HEK293 (cell line): ENCODE measurements at regions not wholly inside any gene's neighbourhood (a gene's known extent, or its start where the extent isn't known, plus 50 kb on each side); places are given as distances from the start of the nearest gene placed in this dataset.

Experiments
- CTCF ChIA-PET: fragments of 350-600 bp; formaldehyde crosslinking; extraction: SDS; loops from one replicate; lab custom pipeline; 2021; ENCODE audit warnings: antibody characterized with exemption; lab: Yijun Ruan, JAX
- POLR2A ChIA-PET: fragments of 300-600 bp; formaldehyde crosslinking; extraction: SDS; loops from one replicate; lab custom pipeline; 2020; ENCODE audit warnings: antibody characterized with exemption, inconsistent platforms; lab: Yijun Ruan, JAX
- H3K27ac ChIP-seq: fragments of 200-500 bp; sonication (Bioruptor generic); 2 replicates; pipeline ENCODE4 v1.5.1; 2014; ENCODE audit warnings: low read depth, low read length, control low read depth, inconsistent platforms; ENCODE audit errors: extremely low read depth
- H3K36me3 ChIP-seq, 2 experiments: fragments of 200-500 bp in 1 of 2; sonication (Bioruptor generic) in 1 of 2; 1 replicate in 1 of 2; 2 replicates in 1 of 2; pipeline ENCODE4 v1.5.1; 2014 to 2017; ENCODE audit warnings: inconsistent platforms in 2 of 2, low read length in 2 of 2; ENCODE audit not compliant: control insufficient read depth in 2 of 2, insufficient read depth in 1 of 2
- H3K4me1 ChIP-seq: fragments of 200-500 bp; sonication (Bioruptor generic); 2 replicates; pipeline ENCODE4 v1.5.1; 2014; ENCODE audit warnings: mild to moderate bottlenecking, low read length, inconsistent platforms; ENCODE audit not compliant: control insufficient read depth, insufficient read depth
- H3K4me3 ChIP-seq: 2 replicates; pipeline ENCODE4 v1.5.1; 2011; ENCODE audit warnings: low read depth, mild to moderate bottlenecking, control low read depth, low read length, moderate library complexity
- H3K9me3 ChIP-seq: fragments of 200-500 bp; sonication (Bioruptor generic); 2 replicates; pipeline ENCODE4 v1.5.1; 2014; ENCODE audit warnings: low read depth, low read length, inconsistent platforms; ENCODE audit not compliant: control insufficient read depth, insufficient read depth
- GFI1B ChIP-seq: fragments of 450-650 bp; formaldehyde crosslinking; IDR thresholded peaks from 2 replicates; pipeline ENCODE4 v1.5.1; 2016; ENCODE audit warnings: missing biosample characterization, missing genetic modification characterization
- GLI2 ChIP-seq: fragments of 450-650 bp; formaldehyde crosslinking; IDR thresholded peaks from 2 replicates; pipeline ENCODE4; 2017; ENCODE audit warnings: missing biosample characterization, missing genetic modification characterization, low read depth, borderline replicate concordance
- RBAK ChIP-seq: fragments of 450-650 bp; formaldehyde crosslinking; IDR thresholded peaks from 2 replicates; pipeline ENCODE4 v1.5.1; 2016; ENCODE audit warnings: missing biosample characterization, missing genetic modification characterization
- ZFHX2 ChIP-seq: fragments of 450-650 bp; formaldehyde crosslinking; conservative IDR thresholded peaks from 2 replicates; pipeline ENCODE4 v1.5.1; 2016; ENCODE audit warnings: missing biosample characterization, missing genetic modification characterization
- ZFP3 ChIP-seq: fragments of 450-650 bp; formaldehyde crosslinking; IDR thresholded peaks from 2 replicates; pipeline ENCODE4 v1.5.1; 2016; ENCODE audit warnings: low read depth, missing biosample characterization, missing genetic modification characterization
- ZNF10 ChIP-seq: fragments of 450-650 bp; formaldehyde crosslinking; IDR thresholded peaks from 2 replicates; pipeline ENCODE4 v1.5.1; 2017; ENCODE audit warnings: missing biosample characterization, missing genetic modification characterization
- ZNF114 ChIP-seq: fragments of 450-650 bp; formaldehyde crosslinking; IDR thresholded peaks from 2 replicates; pipeline ENCODE4 v1.5.0; 2017; ENCODE audit warnings: missing biosample characterization, missing genetic modification characterization
- ZNF132 ChIP-seq: fragments of 450-650 bp; formaldehyde crosslinking; IDR thresholded peaks from 2 replicates; pipeline ENCODE4 v1.5.1; 2017; ENCODE audit warnings: missing biosample characterization, missing genetic modification characterization, borderline replicate concordance
- ZNF174 ChIP-seq: fragments of 450-650 bp; formaldehyde crosslinking; IDR thresholded peaks from 2 replicates; pipeline ENCODE4 v1.5.0; 2017; ENCODE audit warnings: missing biosample characterization, mild to moderate bottlenecking, missing genetic modification characterization
- ZNF2 ChIP-seq: fragments of 450-650 bp; formaldehyde crosslinking; IDR thresholded peaks from 2 replicates; pipeline ENCODE4 v1.5.1; 2016; ENCODE audit warnings: missing biosample characterization, missing genetic modification characterization
- ZNF335 ChIP-seq: fragments of 450-650 bp; formaldehyde crosslinking; conservative IDR thresholded peaks from 2 replicates; pipeline ENCODE4 v1.5.1; 2016; ENCODE audit warnings: missing biosample characterization, missing genetic modification characterization
- ZNF362 ChIP-seq: fragments of 450-650 bp; formaldehyde crosslinking; IDR thresholded peaks from 2 replicates; pipeline ENCODE4 v1.5.1; 2016; ENCODE audit warnings: missing biosample characterization, missing genetic modification characterization
- ZNF394 ChIP-seq: fragments of 450-650 bp; formaldehyde crosslinking; IDR thresholded peaks from 2 replicates; pipeline ENCODE4 v1.5.1; 2016; ENCODE audit warnings: missing biosample characterization, missing genetic modification characterization, mild to moderate bottlenecking, moderate library complexity, borderline replicate concordance
- ZNF610 ChIP-seq: fragments of 450-650 bp; formaldehyde crosslinking; IDR thresholded peaks from 2 replicates; pipeline ENCODE4 v1.5.1; 2016; ENCODE audit warnings: missing biosample characterization, missing genetic modification characterization, borderline replicate concordance
- ZNF76 ChIP-seq: fragments of 450-650 bp; formaldehyde crosslinking; IDR thresholded peaks from 2 replicates; pipeline ENCODE4; 2016; ENCODE audit warnings: low read depth, missing biosample characterization, missing genetic modification characterization, borderline replicate concordance
- ZNF785 ChIP-seq: fragments of 450-650 bp; formaldehyde crosslinking; IDR thresholded peaks from 2 replicates; pipeline ENCODE4 v1.5.1; 2016; ENCODE audit warnings: missing biosample characterization, missing genetic modification characterization
- TF ChIP-seq, protein P1 (sequence below): fragments of 450-650 bp; formaldehyde crosslinking; conservative IDR thresholded peaks from 2 replicates; pipeline ENCODE4 v1.5.1; 2016; ENCODE audit warnings: low read depth, missing biosample characterization, missing genetic modification characterization
- TF ChIP-seq, protein P2 (sequence below): fragments of 450-650 bp; formaldehyde crosslinking; IDR thresholded peaks from 2 replicates; pipeline ENCODE4 v1.5.1; 2017; ENCODE audit warnings: missing biosample characterization, missing genetic modification characterization
- TF ChIP-seq, protein P3 (sequence below): fragments of 450-650 bp; formaldehyde crosslinking; IDR thresholded peaks from 2 replicates; pipeline ENCODE4; 2016; ENCODE audit warnings: missing biosample characterization, missing genetic modification characterization
- TF ChIP-seq, protein P4 (sequence below): fragments of 450-650 bp; formaldehyde crosslinking; IDR thresholded peaks from 2 replicates; pipeline ENCODE4 v1.5.1; 2016; ENCODE audit warnings: missing biosample characterization, missing genetic modification characterization, borderline replicate concordance

DNA sequence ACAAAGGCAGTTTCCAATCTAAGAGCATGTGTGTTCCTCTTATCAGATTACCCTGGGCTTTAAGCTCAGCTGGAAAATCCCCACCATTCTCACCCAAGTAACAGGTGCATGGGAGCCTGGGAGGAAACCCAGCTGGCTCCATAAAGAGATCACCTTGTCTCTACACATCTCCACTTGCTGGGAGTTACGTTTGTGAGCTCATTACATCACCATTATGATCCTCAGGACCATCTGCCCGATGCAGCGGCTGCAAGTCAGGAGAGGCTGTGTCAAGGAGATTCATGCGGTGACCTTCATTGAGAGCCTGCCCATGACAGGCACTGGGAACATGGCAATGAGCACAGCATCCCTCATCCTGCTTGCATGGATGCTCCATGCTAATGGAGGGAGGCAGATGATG is 618.0 kb downstream of the NPHP4 start (continued):
- TF ChIP-seq, protein P1, sequence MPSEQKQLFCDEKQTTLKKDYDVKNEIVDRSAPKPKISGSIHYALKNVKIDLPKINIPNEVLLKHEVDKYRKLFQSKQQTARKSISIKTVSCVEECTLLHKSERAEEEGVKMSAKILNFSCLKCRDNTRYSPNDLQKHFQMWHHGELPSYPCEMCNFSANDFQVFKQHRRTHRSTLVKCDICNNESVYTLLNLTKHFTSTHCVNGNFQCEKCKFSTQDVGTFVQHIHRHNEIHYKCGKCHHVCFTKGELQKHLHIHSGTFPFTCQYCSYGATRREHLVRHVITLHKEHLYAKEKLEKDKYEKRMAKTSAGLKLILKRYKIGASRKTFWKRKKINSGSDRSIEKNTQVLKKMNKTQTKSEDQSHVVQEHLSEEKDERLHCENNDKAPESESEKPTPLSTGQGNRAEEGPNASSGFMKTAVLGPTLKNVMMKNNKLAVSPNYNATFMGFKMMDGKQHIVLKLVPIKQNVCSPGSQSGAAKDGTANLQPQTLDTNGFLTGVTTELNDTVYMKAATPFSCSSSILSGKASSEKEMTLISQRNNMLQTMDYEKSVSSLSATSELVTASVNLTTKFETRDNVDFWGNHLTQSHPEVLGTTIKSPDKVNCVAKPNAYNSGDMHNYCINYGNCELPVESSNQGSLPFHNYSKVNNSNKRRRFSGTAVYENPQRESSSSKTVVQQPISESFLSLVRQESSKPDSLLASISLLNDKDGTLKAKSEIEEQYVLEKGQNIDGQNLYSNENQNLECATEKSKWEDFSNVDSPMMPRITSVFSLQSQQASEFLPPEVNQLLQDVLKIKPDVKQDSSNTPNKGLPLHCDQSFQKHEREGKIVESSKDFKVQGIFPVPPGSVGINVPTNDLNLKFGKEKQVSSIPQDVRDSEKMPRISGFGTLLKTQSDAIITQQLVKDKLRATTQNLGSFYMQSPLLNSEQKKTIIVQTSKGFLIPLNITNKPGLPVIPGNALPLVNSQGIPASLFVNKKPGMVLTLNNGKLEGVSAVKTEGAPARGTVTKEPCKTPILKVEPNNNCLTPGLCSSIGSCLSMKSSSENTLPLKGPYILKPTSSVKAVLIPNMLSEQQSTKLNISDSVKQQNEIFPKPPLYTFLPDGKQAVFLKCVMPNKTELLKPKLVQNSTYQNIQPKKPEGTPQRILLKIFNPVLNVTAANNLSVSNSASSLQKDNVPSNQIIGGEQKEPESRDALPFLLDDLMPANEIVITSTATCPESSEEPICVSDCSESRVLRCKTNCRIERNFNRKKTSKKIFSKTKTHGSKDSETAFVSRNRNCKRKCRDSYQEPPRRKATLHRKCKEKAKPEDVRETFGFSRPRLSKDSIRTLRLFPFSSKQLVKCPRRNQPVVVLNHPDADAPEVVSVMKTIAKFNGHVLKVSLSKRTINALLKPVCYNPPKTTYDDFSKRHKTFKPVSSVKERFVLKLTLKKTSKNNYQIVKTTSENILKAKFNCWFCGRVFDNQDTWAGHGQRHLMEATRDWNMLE (tag by site-specific recombination) = no peak
- TF ChIP-seq ZNF132 (tag by site-specific recombination) (no peak), ZNF610 (no peak)
- TF ChIP-seq, protein P2, sequence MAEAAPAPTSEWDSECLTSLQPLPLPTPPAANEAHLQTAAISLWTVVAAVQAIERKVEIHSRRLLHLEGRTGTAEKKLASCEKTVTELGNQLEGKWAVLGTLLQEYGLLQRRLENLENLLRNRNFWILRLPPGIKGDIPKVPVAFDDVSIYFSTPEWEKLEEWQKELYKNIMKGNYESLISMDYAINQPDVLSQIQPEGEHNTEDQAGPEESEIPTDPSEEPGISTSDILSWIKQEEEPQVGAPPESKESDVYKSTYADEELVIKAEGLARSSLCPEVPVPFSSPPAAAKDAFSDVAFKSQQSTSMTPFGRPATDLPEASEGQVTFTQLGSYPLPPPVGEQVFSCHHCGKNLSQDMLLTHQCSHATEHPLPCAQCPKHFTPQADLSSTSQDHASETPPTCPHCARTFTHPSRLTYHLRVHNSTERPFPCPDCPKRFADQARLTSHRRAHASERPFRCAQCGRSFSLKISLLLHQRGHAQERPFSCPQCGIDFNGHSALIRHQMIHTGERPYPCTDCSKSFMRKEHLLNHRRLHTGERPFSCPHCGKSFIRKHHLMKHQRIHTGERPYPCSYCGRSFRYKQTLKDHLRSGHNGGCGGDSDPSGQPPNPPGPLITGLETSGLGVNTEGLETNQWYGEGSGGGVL (tag by site-specific recombination) = no peak

DNA sequence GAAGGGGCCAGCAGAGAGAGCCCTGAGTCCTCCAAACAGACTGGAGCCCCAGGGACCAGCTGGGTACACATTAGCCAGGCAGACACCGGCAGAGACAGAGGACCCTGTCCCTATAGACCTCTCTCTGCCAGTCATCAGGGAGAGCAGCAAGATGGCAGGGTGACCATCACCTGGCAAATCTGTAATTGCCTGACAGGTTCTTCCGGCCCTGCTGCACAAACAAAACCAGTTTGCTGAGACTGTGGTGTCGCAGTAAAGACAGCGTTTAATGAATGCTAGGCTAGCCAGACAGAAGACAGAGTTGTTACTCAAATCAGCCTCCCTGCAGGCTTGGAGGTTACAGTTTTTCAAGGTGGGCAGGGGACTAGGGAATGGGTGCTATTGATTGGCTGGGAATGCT is 618.9 kb downstream of the NPHP4 start:
- CTCF ChIA-PET = no interaction called here

GRCh38 chr1:5371270-5371669 is 621.0 kb downstream of the NPHP4 start:
- Histone ChIP-seq H3K4me3 (no peak overlapping the region), H3K27ac (no peak overlapping the region), H3K4me1 (no peaks in the 10 kb centered on the region), H3K9me3 (no peaks in the 10 kb centered on the region), H3K36me3 (no peaks in the 10 kb centered on the region)
- ChIA-PET CTCF (interaction anchor here (0.6 kb wide), 1 partner anchor 72 kb away, joined by 3 read pairs; no protein-coding TSS in a partner anchor), POLR2A (no interaction called here)
- TF ChIP-seq ZNF76 (tag by site-specific recombination) (no peak), RBAK (no peak), ZFP3 (tag by site-specific recombination) (no peak), ZNF114 (tag by site-specific recombination) (no peak), ZNF174 (tag by site-specific recombination) (no peak), GLI2 (tag by site-specific recombination) (no peak), ZNF362 (tag by site-specific recombination) (no peak), ZNF394 (tag by site-specific recombination) (no peak), ZNF335 (tag by site-specific recombination) (no peak), ZNF10 (tag by site-specific recombination) (no peak), ZNF2 (tag by site-specific recombination) (no peak)
- TF ChIP-seq, protein P3, sequence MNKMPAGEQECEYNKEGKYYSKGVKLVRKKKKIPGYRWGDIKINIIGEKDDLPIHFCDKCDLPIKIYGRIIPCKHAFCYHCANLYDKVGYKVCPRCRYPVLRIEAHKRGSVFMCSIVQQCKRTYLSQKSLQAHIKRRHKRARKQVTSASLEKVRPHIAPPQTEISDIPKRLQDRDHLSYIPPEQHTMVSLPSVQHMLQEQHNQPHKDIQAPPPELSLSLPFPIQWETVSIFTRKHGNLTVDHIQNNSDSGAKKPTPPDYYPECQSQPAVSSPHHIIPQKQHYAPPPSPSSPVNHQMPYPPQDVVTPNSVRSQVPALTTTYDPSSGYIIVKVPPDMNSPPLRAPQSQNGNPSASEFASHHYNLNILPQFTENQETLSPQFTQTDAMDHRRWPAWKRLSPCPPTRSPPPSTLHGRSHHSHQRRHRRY = no peak

More for the DNA sequence above, 618.9 kb downstream of the NPHP4 start:
- no peak overlapping the region for H3K27ac ChIP-seq
- POLR2A ChIA-PET = no interaction called here
- TF ChIP-seq GFI1B = no peak
- no peak for TF ChIP-seq ZNF174 (tag by site-specific recombination)
- no peak for TF ChIP-seq ZFHX2 (tag by site-specific recombination)
- TF ChIP-seq, protein P4, sequence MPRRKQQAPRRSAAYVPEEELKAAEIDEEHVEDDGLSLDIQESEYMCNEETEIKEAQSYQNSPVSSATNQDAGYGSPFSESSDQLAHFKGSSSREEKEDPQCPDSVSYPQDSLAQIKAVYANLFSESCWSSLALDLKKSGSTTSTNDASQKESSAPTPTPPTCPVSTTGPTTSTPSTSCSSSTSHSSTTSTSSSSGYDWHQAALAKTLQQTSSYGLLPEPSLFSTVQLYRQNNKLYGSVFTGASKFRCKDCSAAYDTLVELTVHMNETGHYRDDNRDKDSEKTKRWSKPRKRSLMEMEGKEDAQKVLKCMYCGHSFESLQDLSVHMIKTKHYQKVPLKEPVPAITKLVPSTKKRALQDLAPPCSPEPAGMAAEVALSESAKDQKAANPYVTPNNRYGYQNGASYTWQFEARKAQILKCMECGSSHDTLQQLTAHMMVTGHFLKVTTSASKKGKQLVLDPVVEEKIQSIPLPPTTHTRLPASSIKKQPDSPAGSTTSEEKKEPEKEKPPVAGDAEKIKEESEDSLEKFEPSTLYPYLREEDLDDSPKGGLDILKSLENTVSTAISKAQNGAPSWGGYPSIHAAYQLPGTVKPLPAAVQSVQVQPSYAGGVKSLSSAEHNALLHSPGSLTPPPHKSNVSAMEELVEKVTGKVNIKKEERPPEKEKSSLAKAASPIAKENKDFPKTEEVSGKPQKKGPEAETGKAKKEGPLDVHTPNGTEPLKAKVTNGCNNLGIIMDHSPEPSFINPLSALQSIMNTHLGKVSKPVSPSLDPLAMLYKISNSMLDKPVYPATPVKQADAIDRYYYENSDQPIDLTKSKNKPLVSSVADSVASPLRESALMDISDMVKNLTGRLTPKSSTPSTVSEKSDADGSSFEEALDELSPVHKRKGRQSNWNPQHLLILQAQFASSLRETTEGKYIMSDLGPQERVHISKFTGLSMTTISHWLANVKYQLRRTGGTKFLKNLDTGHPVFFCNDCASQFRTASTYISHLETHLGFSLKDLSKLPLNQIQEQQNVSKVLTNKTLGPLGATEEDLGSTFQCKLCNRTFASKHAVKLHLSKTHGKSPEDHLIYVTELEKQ (tag by site-specific recombination) = no peak
- no peak for TF ChIP-seq ZNF785
- TF ChIP-seq, all 188 proteins: peak for 0
- Histone ChIP-seq H3K36me3 (no peaks in the 10 kb centered on the region), H3K4me1 (no peaks in the 10 kb centered on the region), H3K9me3 (no peaks in the 10 kb centered on the region), H3K4me3 (no peak overlapping the region)
